ENCODE measurements at regions not wholly inside any gene's neighbourhood (a gene's known extent, or its start where the extent isn't known, plus 50 kb on each side); places are given as distances from the start of the nearest gene placed in this dataset.

DNA sequence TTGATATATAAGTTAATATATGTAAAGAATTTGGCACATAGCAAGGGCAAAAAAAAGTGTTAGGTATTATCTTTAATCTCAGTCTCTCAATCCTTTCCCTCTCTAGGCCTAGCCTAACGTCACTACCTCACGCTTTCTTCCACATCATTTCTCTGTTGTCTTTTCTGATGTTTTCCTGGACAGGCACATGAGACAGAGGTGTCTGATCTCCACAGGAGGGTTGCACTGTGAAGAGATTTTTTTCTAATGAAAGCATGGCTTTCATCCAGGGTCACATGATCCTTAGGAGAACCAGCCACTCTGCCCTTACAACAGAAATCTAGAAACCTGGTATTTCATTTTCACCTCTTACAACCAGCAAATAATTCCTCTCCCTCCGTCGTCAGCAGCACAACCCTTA lies 1268.3 kb downstream of the XPNPEP1 start:
- Histone ChIP-seq H3K9me3 (no peaks in the 10 kb centered on the region), H3K27ac (no peak overlapping the region), H3K36me3 (no peaks in the 10 kb centered on the region), H3K4me3 (no peak overlapping the region), H3K27me3 (no peaks in the 10 kb centered on the region), H3K4me1 (no peaks in the 10 kb centered on the region)
- TF ChIP-seq EP300 (IDR thresholded peaks at IDR 0.05) (no peak), POLR2AphosphoS5 (IDR thresholded peaks at IDR 0.05) (no peak), POLR2A (IDR thresholded peaks at IDR 0.05) (no peak)
- TF ChIP-seq, protein P1, sequence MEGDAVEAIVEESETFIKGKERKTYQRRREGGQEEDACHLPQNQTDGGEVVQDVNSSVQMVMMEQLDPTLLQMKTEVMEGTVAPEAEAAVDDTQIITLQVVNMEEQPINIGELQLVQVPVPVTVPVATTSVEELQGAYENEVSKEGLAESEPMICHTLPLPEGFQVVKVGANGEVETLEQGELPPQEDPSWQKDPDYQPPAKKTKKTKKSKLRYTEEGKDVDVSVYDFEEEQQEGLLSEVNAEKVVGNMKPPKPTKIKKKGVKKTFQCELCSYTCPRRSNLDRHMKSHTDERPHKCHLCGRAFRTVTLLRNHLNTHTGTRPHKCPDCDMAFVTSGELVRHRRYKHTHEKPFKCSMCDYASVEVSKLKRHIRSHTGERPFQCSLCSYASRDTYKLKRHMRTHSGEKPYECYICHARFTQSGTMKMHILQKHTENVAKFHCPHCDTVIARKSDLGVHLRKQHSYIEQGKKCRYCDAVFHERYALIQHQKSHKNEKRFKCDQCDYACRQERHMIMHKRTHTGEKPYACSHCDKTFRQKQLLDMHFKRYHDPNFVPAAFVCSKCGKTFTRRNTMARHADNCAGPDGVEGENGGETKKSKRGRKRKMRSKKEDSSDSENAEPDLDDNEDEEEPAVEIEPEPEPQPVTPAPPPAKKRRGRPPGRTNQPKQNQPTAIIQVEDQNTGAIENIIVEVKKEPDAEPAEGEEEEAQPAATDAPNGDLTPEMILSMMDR (IDR thresholded peaks at IDR 0.05): no peak
- DNase-seq (no peak), ATAC-seq (ENCODE audit: low FRiP score in 2 of 2) (no peak)
- 75 to 77% methylated on average over 4 of the region's 4 CpGs for WGBS, 2 donors

DNA sequence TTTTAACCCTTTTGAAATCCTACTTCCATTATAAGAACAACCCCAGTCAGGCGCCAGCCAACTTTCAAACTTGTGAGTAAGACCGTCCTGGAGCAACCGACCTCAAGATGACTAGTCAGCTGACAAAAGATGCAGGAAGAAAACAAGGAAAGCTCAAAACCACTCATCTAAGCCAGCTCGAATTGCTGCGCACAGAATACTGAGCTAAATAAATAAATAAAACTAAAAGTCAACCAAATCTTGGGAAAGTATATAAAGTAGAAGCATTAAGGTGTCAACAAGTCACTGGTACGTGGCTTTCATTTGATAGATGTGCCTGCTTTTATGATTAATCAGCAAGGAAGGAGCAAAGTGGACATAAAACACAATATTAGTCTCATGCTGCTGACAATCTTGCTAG lies 1269.8 kb downstream of the XPNPEP1 start:
- no peak overlapping the region for H3K4me3 ChIP-seq
- DNase-seq (no peak), ATAC-seq (ENCODE audit: low FRiP score in 2 of 2) (no peak)
- H3K4me1 ChIP-seq: no peaks in the 10 kb centered on the region
- no peaks in the 10 kb centered on the region for H3K9me3 ChIP-seq
- 73 to 78% methylated on average over 6 of the region's 6 CpGs for WGBS, 2 donors
- no peaks in the 10 kb centered on the region for H3K27me3 ChIP-seq
- TF ChIP-seq POLR2A (IDR thresholded peaks at IDR 0.05) (no peak), POLR2AphosphoS5 (IDR thresholded peaks at IDR 0.05) (no peak)
- TF ChIP-seq, protein P1 (IDR thresholded peaks at IDR 0.05): no peak
- no peaks in the 10 kb centered on the region for H3K36me3 ChIP-seq
- no peak overlapping the region for H3K27ac ChIP-seq

DNA sequence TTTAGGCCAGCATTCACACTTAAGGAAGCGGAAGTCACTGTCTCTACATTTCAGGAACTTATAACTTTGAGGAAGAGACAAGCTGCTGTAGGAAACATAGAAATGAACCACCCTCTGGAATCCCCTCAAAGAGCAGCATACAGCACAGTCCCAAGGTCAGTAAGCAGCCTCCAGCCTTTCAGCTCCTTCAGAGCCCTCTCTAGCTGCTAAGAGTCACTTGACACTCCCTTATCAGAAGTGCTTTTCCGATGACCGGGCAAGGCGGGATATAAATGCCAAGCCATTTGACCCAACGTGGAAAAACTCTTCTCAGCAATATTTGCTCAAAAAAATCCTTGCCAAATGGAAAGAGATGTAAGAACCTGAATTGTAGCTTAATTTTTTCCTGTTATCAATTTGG lies 1284.3 kb downstream of the XPNPEP1 start:
- ATAC-seq (ENCODE audit: low FRiP score in 2 of 2) (peak; percentile 77 to 92), DNase-seq (peak in 1 of 2 donors; percentile 70)
- Histone ChIP-seq H3K27ac (no peak overlapping the region), H3K36me3 (no peaks in the 10 kb centered on the region), H3K4me3 (no peak overlapping the region), H3K27me3 (no peaks in the 10 kb centered on the region), H3K4me1 (peaks cover 0 to 8% (median 0%) of the 10 kb centered on the region in 4 donors), H3K9me3 (no peaks in the 10 kb centered on the region)
- WGBS, 2 donors: 30 to 43% methylated on average over 5 of the region's 5 CpGs
- TF ChIP-seq EP300 (IDR thresholded peaks at IDR 0.05) (peak in 1 of 4 donors; percentile 82), POLR2A (IDR thresholded peaks at IDR 0.05) (no peak), POLR2AphosphoS5 (IDR thresholded peaks at IDR 0.05) (peak in 1 of 2 donors; percentile 59)
- TF ChIP-seq, protein P1 (IDR thresholded peaks at IDR 0.05): no peak

DNA sequence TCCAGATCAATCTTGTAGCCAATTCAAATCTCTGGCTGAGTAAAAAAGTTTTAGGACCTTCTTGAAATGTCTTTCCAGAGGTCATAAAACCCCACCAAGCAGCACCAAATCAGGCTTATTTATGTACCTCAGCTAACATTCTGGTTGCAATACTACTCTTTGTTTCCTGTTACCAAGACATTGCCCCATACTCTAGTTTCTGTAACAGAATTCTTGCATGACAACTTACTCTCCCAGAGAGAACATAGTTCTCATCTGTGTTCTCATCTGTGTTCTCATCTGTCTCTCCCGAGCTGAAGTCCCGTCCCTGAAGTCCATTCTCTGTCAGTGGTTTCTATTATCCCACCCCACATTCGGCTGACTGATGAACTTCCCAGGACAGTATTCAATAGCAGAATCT lies 1285.1 kb downstream of the XPNPEP1 start:
- Histone ChIP-seq H3K27me3 (no peaks in the 10 kb centered on the region), H3K9me3 (no peaks in the 10 kb centered on the region), H3K4me3 (no peak overlapping the region), H3K36me3 (no peaks in the 10 kb centered on the region), H3K27ac (no peak overlapping the region), H3K4me1 (peaks cover 0 to 8% (median 0%) of the 10 kb centered on the region in 4 donors)
- DNase-seq (no peak), ATAC-seq (ENCODE audit: low FRiP score in 2 of 2) (peak; percentile 46 to 64)
- TF ChIP-seq POLR2AphosphoS5 (IDR thresholded peaks at IDR 0.05): no peak
- TF ChIP-seq, protein P1 (IDR thresholded peaks at IDR 0.05): no peak
- TF ChIP-seq EP300 (IDR thresholded peaks at IDR 0.05): no peak
- TF ChIP-seq POLR2A (IDR thresholded peaks at IDR 0.05): no peak
- 62 to 79% methylated on average over 3 of the region's 3 CpGs for WGBS, 2 donors

DNA sequence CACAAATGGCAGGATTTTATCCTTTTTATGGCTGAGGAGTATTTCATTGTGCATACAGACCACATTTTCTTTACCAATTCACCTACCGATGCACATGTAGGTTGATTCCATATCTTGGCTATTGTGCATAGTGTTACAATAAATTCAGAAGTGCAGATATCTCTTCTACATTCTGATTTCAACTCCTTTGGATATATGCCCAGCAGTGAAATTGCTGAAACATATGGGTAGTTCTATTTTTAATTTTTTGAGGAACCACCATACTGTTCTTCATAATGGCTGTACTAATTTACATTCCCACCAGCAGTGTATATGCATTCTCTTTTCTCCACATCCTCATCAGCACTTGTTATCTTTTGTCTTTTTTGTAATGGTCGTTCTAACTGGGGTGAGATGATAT lies 1290.3 kb downstream of the XPNPEP1 start:
- no peak overlapping the region for H3K27ac ChIP-seq
- no peak for ATAC-seq (ENCODE audit: low FRiP score in 2 of 2)
- H3K4me3 ChIP-seq: no peak overlapping the region
- TF ChIP-seq, protein P1 (IDR thresholded peaks at IDR 0.05): no peak
- TF ChIP-seq POLR2AphosphoS5 (IDR thresholded peaks at IDR 0.05): no peak
- TF ChIP-seq EP300 (IDR thresholded peaks at IDR 0.05): no peak
- no peak for TF ChIP-seq POLR2A (IDR thresholded peaks at IDR 0.05)
- DNase-seq: no peak
- no peaks in the 10 kb centered on the region for H3K4me1 ChIP-seq
- H3K9me3 ChIP-seq: no peaks in the 10 kb centered on the region
- H3K27me3 ChIP-seq: no peaks in the 10 kb centered on the region
- H3K36me3 ChIP-seq: no peaks in the 10 kb centered on the region
- 55 to 65% methylated on average over 2 of the region's 2 CpGs for WGBS, 2 donors

All from upper lobe of left lung (tissue), 6 donors.